Esophagus muscularis mucosa (tissue), 3 donors: ENCODE measurements at regions not wholly inside any gene's neighbourhood (a gene's known extent, or its start where the extent isn't known, plus 50 kb on each side); places are given as distances from the start of the nearest gene placed in this dataset.

Source experiments
- POLR2A ChIP-seq: fragments of 450-650 bp; IDR thresholded peaks from one replicate; pipeline ENCODE4 v1.6.1; 2017; ENCODE audit warnings: antibody characterized with exemption, moderate library complexity, mild to moderate bottlenecking, low read depth
- TF ChIP-seq, protein P1 (sequence below), 3 experiments: fragments of 200-600 bp in 2 of 3; fragments of 450-650 bp in 1 of 3; sonication (generic) in 2 of 3; IDR thresholded peaks; one replicate each; pipeline ENCODE4 v1.5.1; 2017 to 2019; ENCODE audit warnings: antibody characterized with exemption in 3 of 3, mild to moderate bottlenecking in 2 of 3, moderate library complexity in 1 of 3

DNA sequence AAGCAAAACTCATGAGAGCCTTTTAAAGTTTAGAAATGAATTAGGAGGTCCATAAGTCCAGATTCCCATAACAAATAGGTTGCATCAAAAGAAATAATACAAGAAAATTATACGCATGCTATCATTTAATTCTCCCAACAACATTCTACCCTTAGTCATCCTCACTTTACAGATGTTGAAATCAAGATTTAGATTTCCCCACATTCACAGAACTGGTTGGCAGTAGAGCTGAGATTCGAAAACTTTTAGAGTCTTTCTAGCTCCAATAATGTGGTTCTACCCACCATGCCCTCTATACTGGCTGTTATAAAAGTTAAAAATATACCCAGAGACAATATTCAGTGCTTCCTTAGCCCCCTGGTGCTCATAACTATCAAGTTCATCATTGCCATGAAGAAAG is 56.6 kb upstream of the METAP2 start:
- TF ChIP-seq, protein P1, sequence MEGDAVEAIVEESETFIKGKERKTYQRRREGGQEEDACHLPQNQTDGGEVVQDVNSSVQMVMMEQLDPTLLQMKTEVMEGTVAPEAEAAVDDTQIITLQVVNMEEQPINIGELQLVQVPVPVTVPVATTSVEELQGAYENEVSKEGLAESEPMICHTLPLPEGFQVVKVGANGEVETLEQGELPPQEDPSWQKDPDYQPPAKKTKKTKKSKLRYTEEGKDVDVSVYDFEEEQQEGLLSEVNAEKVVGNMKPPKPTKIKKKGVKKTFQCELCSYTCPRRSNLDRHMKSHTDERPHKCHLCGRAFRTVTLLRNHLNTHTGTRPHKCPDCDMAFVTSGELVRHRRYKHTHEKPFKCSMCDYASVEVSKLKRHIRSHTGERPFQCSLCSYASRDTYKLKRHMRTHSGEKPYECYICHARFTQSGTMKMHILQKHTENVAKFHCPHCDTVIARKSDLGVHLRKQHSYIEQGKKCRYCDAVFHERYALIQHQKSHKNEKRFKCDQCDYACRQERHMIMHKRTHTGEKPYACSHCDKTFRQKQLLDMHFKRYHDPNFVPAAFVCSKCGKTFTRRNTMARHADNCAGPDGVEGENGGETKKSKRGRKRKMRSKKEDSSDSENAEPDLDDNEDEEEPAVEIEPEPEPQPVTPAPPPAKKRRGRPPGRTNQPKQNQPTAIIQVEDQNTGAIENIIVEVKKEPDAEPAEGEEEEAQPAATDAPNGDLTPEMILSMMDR (IDR thresholded peaks at IDR 0.05) = no peak
- TF ChIP-seq POLR2A = no peak
